H1 (cell line): ENCODE measurements at regions not wholly inside any gene's neighbourhood (a gene's known extent, or its start where the extent isn't known, plus 50 kb on each side); places are given as distances from the start of the nearest gene placed in this dataset.

Source experiments
- CHD7 ChIP-seq: fragments of 300-600 bp; sonication (generic); IDR thresholded peaks from 2 replicates; pipeline ENCODE4 v1.7.1; 2012; ENCODE audit warnings: low read length, moderate library complexity, mild to moderate bottlenecking, inconsistent platforms; ENCODE audit not compliant: insufficient replicate concordance
- CREB1 ChIP-seq: IDR thresholded peaks from 2 replicates; pipeline ENCODE4 v1.6.1; 2012; ENCODE audit warnings: inconsistent platforms
- CTBP2 ChIP-seq: IDR thresholded peaks from 2 replicates; pipeline ENCODE4 v1.7.0; 2011; ENCODE audit warnings: borderline replicate concordance, mild to moderate bottlenecking, moderate library complexity, mixed read lengths, low read length; ENCODE audit not compliant: insufficient read depth, insufficient read length
- HDAC2 ChIP-seq, 2 experiments: fragments of 300-600 bp in 1 of 2; sonication (generic) in 1 of 2; IDR thresholded peaks; 2 replicates each; pipeline ENCODE4 v1.6.1; 2011 to 2012; ENCODE audit warnings: low read depth in 2 of 2, low read length in 2 of 2, mild to moderate bottlenecking in 2 of 2, moderate library complexity in 2 of 2, borderline replicate concordance in 1 of 2, inconsistent platforms in 1 of 2
- MAX ChIP-seq: IDR thresholded peaks from 2 replicates; pipeline ENCODE4 v1.6.1; 2012; ENCODE audit warnings: inconsistent platforms
- RXRA ChIP-seq: IDR thresholded peaks from 2 replicates; pipeline ENCODE4 v1.6.1; 2011; ENCODE audit warnings: low read depth, mild to moderate bottlenecking, low read length, moderate library complexity; ENCODE audit not compliant: insufficient read depth
- TEAD4 ChIP-seq: IDR thresholded peaks from 2 replicates; pipeline ENCODE4 v1.6.1; 2012; ENCODE audit warnings: low read depth, low read length, inconsistent platforms, mixed read lengths

- TF ChIP-seq CHD7 (no peak), HDAC2 (IDR thresholded peaks at IDR 0.05; ENCODE audit: borderline replicate concordance in 1 of 2, low read depth in 2 of 2, low read length in 2 of 2) (no peak), TEAD4 (no peak), MAX (no peak), CTBP2 (no peak), RXRA (no peak), CREB1 (no peak)
Observed at GRCh38 chr16:54589326-54589725, 302.7 kb upstream of the IRX3 start (continued).
